Cardiac muscle cell (in vitro differentiated cells and primary cell): ENCODE measurements at regions not wholly inside any gene's neighbourhood (a gene's known extent, or its start where the extent isn't known, plus 50 kb on each side); places are given as distances from the start of the nearest gene placed in this dataset.
"Not testable (repeated sequence)": the region's sequence is repeated elsewhere in the genome, so short reads cannot be mapped to it uniquely, and the experiment has no call there.

Experiments used
- DNase-seq, 2 donors: peaks; one replicate each; pipeline versions ENCODE4 v3.0.0 to v3.0.0-alpha.2; 2010 to 2017; ENCODE audit warnings: low read depth in 1 of 2, low spot score in 1 of 2
- H3K27ac ChIP-seq: fragments of 200-600 bp; sonication (generic); 2 replicates; pipeline ENCODE4 v1.5.1; 2016
- H3K27me3 ChIP-seq: fragments of 200-600 bp; sonication (generic); 2 replicates; pipeline ENCODE4 v1.6.0; 2016; ENCODE audit warnings: control low read depth
- H3K36me3 ChIP-seq: fragments of 200-600 bp; sonication (generic); 2 replicates; pipeline ENCODE4 v1.5.1; 2016; ENCODE audit warnings: control low read depth
- H3K4me1 ChIP-seq: fragments of 200-600 bp; sonication (generic); 2 replicates; pipeline ENCODE4 v1.8.1; 2017; ENCODE audit warnings: low read depth, mild to moderate bottlenecking, mixed run types
- H3K4me3 ChIP-seq: fragments of 200-600 bp; sonication (generic); 2 replicates; pipeline ENCODE4 v1.5.1; 2016; ENCODE audit warnings: mild to moderate bottlenecking
- H3K9me3 ChIP-seq: fragments of 200-600 bp; sonication (generic); 2 replicates; pipeline ENCODE4 v1.5.1; 2017; ENCODE audit warnings: low read depth, mild to moderate bottlenecking, control low read depth
- CTCF ChIP-seq: IDR thresholded peaks from 2 replicates; pipeline ENCODE4 v1.5.1; 2012; ENCODE audit warnings: low read depth, mild to moderate bottlenecking, low read length

DNA sequence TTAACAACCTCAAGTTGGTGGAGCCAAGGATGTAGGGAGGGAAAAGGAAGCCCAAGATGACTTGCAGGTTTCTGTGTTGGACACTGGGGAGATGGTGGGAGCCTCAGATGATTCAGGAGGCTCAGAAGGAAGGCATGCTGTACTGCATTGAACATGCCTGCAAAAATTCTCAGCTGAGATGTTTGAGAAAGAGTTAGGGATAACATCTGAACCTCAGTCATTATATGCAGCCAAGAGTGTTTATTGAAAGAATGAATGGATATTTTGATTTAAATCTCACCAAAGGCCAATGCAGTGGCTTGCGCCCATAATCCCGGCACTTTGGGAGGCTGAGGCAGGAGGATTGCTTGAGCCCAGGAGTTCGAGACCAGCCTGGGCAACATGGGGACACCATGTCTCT lies 243.0 kb downstream of the MYCN start:
- no peak for DNase-seq
- Histone ChIP-seq H3K27me3 (no peaks in the 10 kb centered on the region), H3K4me1 (peaks cover 3% of the 10 kb centered on the region), H3K9me3 (no peaks in the 10 kb centered on the region), H3K4me3 (no peak overlapping the region), H3K27ac (no peak overlapping the region), H3K36me3 (no peaks in the 10 kb centered on the region)
- no peak for TF ChIP-seq CTCF

- no peak for DNase-seq
- no peaks in the 10 kb centered on the region for H3K36me3 ChIP-seq
- no peak overlapping the region for H3K27ac ChIP-seq
- no peaks in the 10 kb centered on the region for H3K27me3 ChIP-seq
- H3K4me1 ChIP-seq = peaks cover 3% of the 10 kb centered on the region
- H3K4me3 ChIP-seq = no peak overlapping the region
- TF ChIP-seq CTCF = no peak
- no peaks in the 10 kb centered on the region for H3K9me3 ChIP-seq
Measured at GRCh38 chr2:16182841-16183240, 242.5 kb downstream of the MYCN start.

DNA sequence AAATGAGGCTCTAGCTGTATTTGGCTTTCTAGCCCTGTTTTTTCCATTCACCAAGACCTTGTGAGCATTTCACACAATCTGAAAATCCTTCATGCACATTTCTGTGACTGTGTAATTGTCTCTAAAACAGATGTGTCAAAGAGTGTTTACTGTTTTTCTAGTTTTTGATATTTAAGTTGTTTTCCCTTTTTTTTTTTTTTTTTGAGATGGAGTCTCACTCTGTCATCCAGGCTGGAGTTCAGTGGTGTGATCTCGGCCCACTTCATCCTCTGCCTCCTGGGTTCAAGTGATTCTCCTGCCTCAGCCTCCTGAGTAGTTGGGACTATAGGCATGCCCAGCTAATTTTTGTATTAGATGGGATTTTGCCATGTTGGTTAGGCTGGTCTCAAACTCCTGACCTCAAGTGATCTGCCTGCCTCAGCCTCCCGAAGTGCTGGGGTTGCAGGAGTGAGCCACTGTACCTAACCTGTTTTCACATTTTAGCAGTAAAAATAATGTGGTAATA lies 242.0 kb downstream of the MYCN start:
- H3K4me1 ChIP-seq = not testable (repeated sequence)

DNA sequence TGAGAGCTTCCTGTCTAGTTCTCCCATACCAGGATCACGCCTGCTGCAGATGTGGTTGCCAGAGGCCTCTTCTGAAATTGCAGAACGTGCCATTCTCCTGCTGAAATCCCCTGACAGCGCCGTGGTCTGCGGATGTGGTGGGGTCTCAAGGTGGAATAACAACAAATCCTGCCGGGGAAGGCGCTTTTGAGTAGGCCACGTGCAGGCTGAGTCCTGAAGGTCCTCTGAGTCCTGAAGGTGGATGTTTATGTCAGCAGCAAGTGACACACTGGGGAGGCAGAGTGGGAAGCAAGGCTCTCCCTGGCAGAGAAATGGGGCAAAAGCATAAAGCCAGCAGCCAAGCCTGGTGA lies 241.4 kb downstream of the MYCN start:
- Histone ChIP-seq H3K36me3 (no peaks in the 10 kb centered on the region), H3K4me1 (peaks cover 3% of the 10 kb centered on the region), H3K27ac (no peak overlapping the region), H3K4me3 (no peak overlapping the region), H3K27me3 (no peaks in the 10 kb centered on the region), H3K9me3 (no peaks in the 10 kb centered on the region)
- TF ChIP-seq CTCF = no peak
- DNase-seq = no peak

More for the DNA sequence above, 242.0 kb downstream of the MYCN start:
- not testable (repeated sequence) for H3K9me3 ChIP-seq, H3K36me3 ChIP-seq, H3K27me3 ChIP-seq, H3K27ac ChIP-seq, H3K4me3 ChIP-seq, DNase-seq

DNA sequence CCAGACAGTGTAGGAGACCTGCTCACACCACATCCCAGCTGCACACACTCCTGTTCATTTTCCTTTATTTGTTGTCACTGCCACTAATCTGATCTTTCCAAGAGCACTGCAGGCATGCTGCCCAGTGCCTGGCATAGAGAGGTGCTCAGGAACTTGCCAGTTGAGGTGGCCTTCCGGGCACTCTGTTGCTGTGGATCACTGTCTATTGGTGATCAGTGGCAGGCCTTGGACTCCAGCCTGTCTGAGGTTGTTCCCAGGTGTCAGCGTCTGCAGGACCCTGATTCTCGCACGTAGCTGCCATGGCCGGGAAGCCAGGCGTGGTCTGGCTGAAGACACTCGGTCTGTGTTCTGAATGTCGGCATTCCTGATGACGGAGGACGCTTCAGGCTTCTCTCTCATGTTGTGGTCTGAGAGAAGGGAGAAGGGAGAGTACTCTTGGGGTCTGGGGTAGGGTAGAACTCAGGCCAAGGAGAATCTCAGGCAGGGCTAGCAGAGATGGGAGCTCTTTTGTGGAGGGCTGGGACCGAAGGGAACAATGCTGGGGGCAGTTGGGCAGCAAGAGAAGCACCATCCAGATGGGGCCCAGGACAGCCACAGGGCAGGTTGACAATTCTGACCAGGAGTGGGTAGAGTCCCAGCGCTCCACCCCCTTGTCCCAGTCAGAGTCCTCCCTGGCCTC lies 240.9 kb downstream of the MYCN start:
- Histone ChIP-seq H3K4me3 (no peak overlapping the region), H3K9me3 (no peaks in the 10 kb centered on the region), H3K4me1 (peaks cover 3% of the 10 kb centered on the region), H3K27me3 (no peaks in the 10 kb centered on the region), H3K36me3 (no peaks in the 10 kb centered on the region), H3K27ac (no peak overlapping the region)
- no peak for DNase-seq
- TF ChIP-seq CTCF = no peak

DNA sequence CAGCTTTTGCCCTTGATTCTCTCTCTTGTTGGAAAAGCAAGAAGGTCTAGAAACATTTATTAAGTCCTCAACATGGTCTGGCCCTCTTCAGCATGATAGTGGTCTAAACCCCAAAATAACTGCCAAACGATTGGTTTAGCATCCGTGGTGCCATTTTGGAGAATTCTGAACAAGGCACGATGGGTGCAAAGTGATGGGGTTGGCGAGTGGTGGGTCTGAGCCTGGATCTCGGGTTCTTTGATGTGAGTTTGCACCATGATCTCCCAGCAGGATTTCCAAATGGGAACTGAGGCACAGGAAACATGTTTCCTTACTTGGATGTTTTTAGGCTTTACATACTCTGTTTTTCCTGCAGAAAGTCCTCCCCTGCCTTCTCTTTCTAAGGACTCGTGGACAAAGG lies 240.3 kb downstream of the MYCN start:
- Histone ChIP-seq H3K27ac (no peak overlapping the region), H3K36me3 (no peaks in the 10 kb centered on the region), H3K4me3 (no peak overlapping the region), H3K9me3 (no peaks in the 10 kb centered on the region), H3K27me3 (no peaks in the 10 kb centered on the region), H3K4me1 (peaks cover 3% of the 10 kb centered on the region)
- TF ChIP-seq CTCF = no peak
- DNase-seq = no peak
